ENCODE measurements at regions not wholly inside any gene's neighbourhood (a gene's known extent, or its start where the extent isn't known, plus 50 kb on each side); places are given as distances from the start of the nearest gene placed in this dataset.

GRCh38 chr3:66150977-66151376 is 69.8 kb upstream of the SLC25A26 start:
- peaks cover 5% of the 10 kb centered on the region; the same call in 1 of the 2 replicates for H3F3A ChIP-seq (ENCODE audit: insufficient read depth)
- H3K4me3 ChIP-seq, result no peak overlapping the region
- no peak overlapping the region for H2AFZ ChIP-seq
- in situ Hi-C loops (cut with MboI), result no loop called here
- H3K9ac ChIP-seq, result no peak overlapping the region
- TF ChIP-seq EZH2phosphoT487 (IDR thresholded peaks at IDR 0.05; ENCODE audit: insufficient read depth, low read depth) (no peak), EZH2 (IDR thresholded peaks at IDR 0.05; ENCODE audit: insufficient read depth, poor library complexity, severe bottlenecking) (no peak)
- H3K9me2 ChIP-seq (ENCODE audit: insufficient read depth), result no peaks in the 10 kb centered on the region
- H3K79me2 ChIP-seq (ENCODE audit: insufficient read depth), result no peaks in the 10 kb centered on the region
- no peaks in the 10 kb centered on the region for H3K36me3 ChIP-seq (ENCODE audit: low read depth)
- 71 to 74% methylated on average over 5 of the region's 5 CpGs for WGBS, 2 experiments (ENCODE audit: low coverage in 1 of 2, low lambda C conversion rate in 2 of 2, missing lambda C conversion rate in 2 of 2)
- no peaks in the 10 kb centered on the region for H3K9me3 ChIP-seq (ENCODE audit: low read depth)
- no peak for DNase-seq
- no peaks in the 10 kb centered on the region for H4K20me1 ChIP-seq (ENCODE audit: insufficient read depth)
- no peaks in the 10 kb centered on the region for H3K27me3 ChIP-seq (replicated peaks; ENCODE audit: insufficient read depth)
- no peak overlapping the region for H3K27ac ChIP-seq
- H3K4me2 ChIP-seq (ENCODE audit: unreplicated experiment), result no peak overlapping the region
- peaks cover 9% of the 10 kb centered on the region for H3K4me1 ChIP-seq (ENCODE audit: insufficient read depth)

- H3K4me1 ChIP-seq (ENCODE audit: insufficient read depth), result peaks cover 12% of the 10 kb centered on the region
- H4K20me1 ChIP-seq (ENCODE audit: insufficient read depth), result no peaks in the 10 kb centered on the region
- in situ Hi-C loops (cut with MboI), result loop anchor here (10.0 kb wide), 1 partner anchor 364 kb away; no protein-coding TSS in a partner anchor
- H3K79me2 ChIP-seq (ENCODE audit: insufficient read depth), result no peaks in the 10 kb centered on the region
- H3K9ac ChIP-seq, result no peak overlapping the region
- no peaks in the 10 kb centered on the region for H3K9me3 ChIP-seq (ENCODE audit: low read depth)
- H3K27ac ChIP-seq, result no peak overlapping the region
- no peaks in the 10 kb centered on the region for H3K36me3 ChIP-seq (ENCODE audit: low read depth)
- no peaks in the 10 kb centered on the region for H3K9me2 ChIP-seq (ENCODE audit: insufficient read depth)
- H3K27me3 ChIP-seq (replicated peaks; ENCODE audit: insufficient read depth), result no peaks in the 10 kb centered on the region
- DNase-seq, result no peak
- H3K4me2 ChIP-seq (ENCODE audit: unreplicated experiment), result no peak overlapping the region
- no peak overlapping the region for H3K4me3 ChIP-seq
- H2AFZ ChIP-seq, result no peak overlapping the region
- H3F3A ChIP-seq (ENCODE audit: insufficient read depth), result no peaks in the 10 kb centered on the region; the same call in 1 of the 2 replicates
- WGBS, 2 experiments (ENCODE audit: low coverage in 1 of 2, low lambda C conversion rate in 2 of 2, missing lambda C conversion rate in 2 of 2), result 78 to 86% methylated on average over 1 of the region's 1 CpG
- TF ChIP-seq EZH2phosphoT487 (IDR thresholded peaks at IDR 0.05; ENCODE audit: insufficient read depth, low read depth) (no peak), EZH2 (IDR thresholded peaks at IDR 0.05; ENCODE audit: insufficient read depth, poor library complexity, severe bottlenecking) (no peak)
Observed at GRCh38 chr3:66149269-66149668, 71.5 kb upstream of the SLC25A26 start.

- Histone ChIP-seq H4K20me1 (ENCODE audit: insufficient read depth) (no peaks in the 10 kb centered on the region), H3K9me2 (ENCODE audit: insufficient read depth) (no peaks in the 10 kb centered on the region), H3F3A (ENCODE audit: insufficient read depth) (no peaks in the 10 kb centered on the region; the same call in 1 of the 2 replicates), H2AFZ (no peak overlapping the region), H3K9me3 (ENCODE audit: low read depth) (no peaks in the 10 kb centered on the region), H3K4me3 (no peak overlapping the region), H3K4me1 (ENCODE audit: insufficient read depth) (peaks cover 8% of the 10 kb centered on the region), H3K27ac (no peak overlapping the region), H3K4me2 (ENCODE audit: unreplicated experiment) (no peak overlapping the region), H3K9ac (no peak overlapping the region), H3K27me3 (replicated peaks; ENCODE audit: insufficient read depth) (no peaks in the 10 kb centered on the region), H3K36me3 (ENCODE audit: low read depth) (no peaks in the 10 kb centered on the region), H3K79me2 (ENCODE audit: insufficient read depth) (no peaks in the 10 kb centered on the region)
- no peak for DNase-seq
- in situ Hi-C loops (cut with MboI), result loop anchor here (10.0 kb wide), 1 partner anchor 361 kb away; no protein-coding TSS in a partner anchor
- TF ChIP-seq EZH2phosphoT487 (IDR thresholded peaks at IDR 0.05; ENCODE audit: insufficient read depth, low read depth) (no peak), EZH2 (IDR thresholded peaks at IDR 0.05; ENCODE audit: insufficient read depth, poor library complexity, severe bottlenecking) (no peak)
Observed at GRCh38 chr3:66145408-66145733, 75.4 kb upstream of the SLC25A26 start.

GRCh38 chr3:66144568-66145407 is 76.0 kb upstream of the SLC25A26 start:
- in situ Hi-C loops (cut with MboI), result loop anchor here (10.0 kb wide), 1 partner anchor 360 kb away; no protein-coding TSS in a partner anchor
- H3K9ac ChIP-seq, result no peak overlapping the region
- no peak overlapping the region for H3K4me3 ChIP-seq
- no peaks in the 10 kb centered on the region for H3K36me3 ChIP-seq (ENCODE audit: low read depth)
- H2AFZ ChIP-seq, result 0 out of 2 replicates have a peak overlapping the region, but pooled peaks have one; percentile 4
- H3K79me2 ChIP-seq (ENCODE audit: insufficient read depth), result no peaks in the 10 kb centered on the region
- no peak for TF ChIP-seq EZH2 (IDR thresholded peaks at IDR 0.05; ENCODE audit: insufficient read depth, poor library complexity, severe bottlenecking)
- TF ChIP-seq EZH2phosphoT487 (IDR thresholded peaks at IDR 0.05; ENCODE audit: insufficient read depth, low read depth), result no peak
- H3K27ac ChIP-seq, result no peak overlapping the region
- H3F3A ChIP-seq (ENCODE audit: insufficient read depth), result no peaks in the 10 kb centered on the region; the same call in 1 of the 2 replicates
- no peak overlapping the region for H3K4me2 ChIP-seq (ENCODE audit: unreplicated experiment)
- H3K9me2 ChIP-seq (ENCODE audit: insufficient read depth), result no peaks in the 10 kb centered on the region
- 31% methylated on average over 7 of the region's 7 CpGs for WGBS, 2 experiments (ENCODE audit: low coverage in 1 of 2, low lambda C conversion rate in 2 of 2, missing lambda C conversion rate in 2 of 2)
- H3K4me1 ChIP-seq (ENCODE audit: insufficient read depth), result peaks cover 8% of the 10 kb centered on the region
- peak; percentile 66 for DNase-seq
- H3K27me3 ChIP-seq (replicated peaks; ENCODE audit: insufficient read depth), result no peaks in the 10 kb centered on the region
- no peaks in the 10 kb centered on the region for H4K20me1 ChIP-seq (ENCODE audit: insufficient read depth)
- no peaks in the 10 kb centered on the region for H3K9me3 ChIP-seq (ENCODE audit: low read depth)

Data from GM23248 (cell line).